ENCODE measurements at regions not wholly inside any gene's neighbourhood (a gene's known extent, or its start where the extent isn't known, plus 50 kb on each side); places are given as distances from the start of the nearest gene placed in this dataset.
"Not testable (repeated sequence)": the region's sequence is repeated elsewhere in the genome, so short reads cannot be mapped to it uniquely, and the experiment has no call there.

GRCh38 chr1:187703138-187704130, 874.7 kb downstream of the PLA2G4A start:
- intact Hi-C loops (cut with micrococcal nuclease), result not testable (repeated sequence)

- intact Hi-C loops (cut with micrococcal nuclease), result no loop called here
Measured at GRCh38 chr1:187714470-187714869, 885.7 kb downstream of the PLA2G4A start.

- intact Hi-C loops (cut with micrococcal nuclease), result no loop called here
Measured at GRCh38 chr1:187715483-187715882, 886.7 kb downstream of the PLA2G4A start.

- intact Hi-C loops (cut with micrococcal nuclease), result no loop called here
Measured at GRCh38 chr1:187716160-187716559, 887.4 kb downstream of the PLA2G4A start.

GRCh38 chr1:187718527-187718926, 889.8 kb downstream of the PLA2G4A start:
- intact Hi-C loops (cut with micrococcal nuclease), result no loop called here

- intact Hi-C loops (cut with micrococcal nuclease), result no loop called here
Measured at GRCh38 chr1:187721216-187721615, 892.5 kb downstream of the PLA2G4A start.

- intact Hi-C loops (cut with micrococcal nuclease), result no loop called here
Measured at GRCh38 chr1:187725216-187725615, 896.5 kb downstream of the PLA2G4A start.

GRCh38 chr1:187733232-187733631, 904.5 kb downstream of the PLA2G4A start:
- intact Hi-C loops (cut with micrococcal nuclease), result no loop called here

- intact Hi-C loops (cut with micrococcal nuclease), result no loop called here
Measured at GRCh38 chr1:187734427-187734826, 905.7 kb downstream of the PLA2G4A start.

- intact Hi-C loops (cut with micrococcal nuclease), result no loop called here
Measured at GRCh38 chr1:187744665-187745064, 915.9 kb downstream of the PLA2G4A start.

- intact Hi-C loops (cut with micrococcal nuclease), result no loop called here
Measured at GRCh38 chr1:187755536-187755935, 926.8 kb downstream of the PLA2G4A start.

- intact Hi-C loops (cut with micrococcal nuclease), result not testable (repeated sequence)
Measured at GRCh38 chr1:187756684-187757083, 927.9 kb downstream of the PLA2G4A start.

- intact Hi-C loops (cut with micrococcal nuclease), result no loop called here
Measured at GRCh38 chr1:187759825-187760333, 931.1 kb downstream of the PLA2G4A start.

- intact Hi-C loops (cut with micrococcal nuclease), result no loop called here
Measured at GRCh38 chr1:187762118-187762517, 933.4 kb downstream of the PLA2G4A start.

GRCh38 chr1:187763465-187763864, 934.7 kb downstream of the PLA2G4A start:
- intact Hi-C loops (cut with micrococcal nuclease), result no loop called here

- intact Hi-C loops (cut with micrococcal nuclease), result no loop called here
Measured at GRCh38 chr1:187763976-187764375, 935.2 kb downstream of the PLA2G4A start.

GRCh38 chr1:187771396-187771795, 942.6 kb downstream of the PLA2G4A start:
- intact Hi-C loops (cut with micrococcal nuclease), result no loop called here

- intact Hi-C loops (cut with micrococcal nuclease), result no loop called here
Measured at GRCh38 chr1:187773168-187773567, 944.4 kb downstream of the PLA2G4A start.

- intact Hi-C loops (cut with micrococcal nuclease), result no loop called here
Measured at GRCh38 chr1:187787736-187788135, 959.0 kb downstream of the PLA2G4A start.

- intact Hi-C loops (cut with micrococcal nuclease), result no loop called here
Measured at GRCh38 chr1:187788718-187789117, 960.0 kb downstream of the PLA2G4A start.

GRCh38 chr1:187790724-187791123, 962.0 kb downstream of the PLA2G4A start:
- intact Hi-C loops (cut with micrococcal nuclease), result no loop called here

- intact Hi-C loops (cut with micrococcal nuclease), result no loop called here
Measured at GRCh38 chr1:187794561-187794960, 965.8 kb downstream of the PLA2G4A start.

- intact Hi-C loops (cut with micrococcal nuclease), result no loop called here
Measured at GRCh38 chr1:187809549-187809948, 980.8 kb downstream of the PLA2G4A start.
